GM23248 (cell line): ENCODE measurements at regions not wholly inside any gene's neighbourhood (a gene's known extent, or its start where the extent isn't known, plus 50 kb on each side); places are given as distances from the start of the nearest gene placed in this dataset.

Experiments used
- DNase-seq: peaks from one replicate; pipeline ENCODE4 v3.0.0-alpha.2; 2015
- H2AFZ ChIP-seq: fragments of 200-600 bp; sonication (generic); 2 replicates; pipeline ENCODE4 v1.6.1; 2016; ENCODE audit warnings: antibody characterized with exemption
- H3F3A ChIP-seq: fragments of 200-600 bp; sonication (generic); 2 replicates; pipeline ENCODE4 v1.6.1; 2016; ENCODE audit warnings: mild to moderate bottlenecking, antibody characterized with exemption, mixed run types; ENCODE audit not compliant: insufficient read depth
- H3K27ac ChIP-seq: fragments of 200-600 bp; sonication (generic); 2 replicates; pipeline ENCODE4 v1.5.1; 2016; ENCODE audit warnings: mild to moderate bottlenecking
- H3K27me3 ChIP-seq: fragments of 200-600 bp; sonication (generic); replicated peaks from 2 replicates; pipeline ENCODE4 v1.6.1; 2016; ENCODE audit warnings: mild to moderate bottlenecking; ENCODE audit not compliant: insufficient read depth
- H3K36me3 ChIP-seq: fragments of 200-600 bp; sonication (generic); 2 replicates; pipeline ENCODE4 v1.6.1; 2016; ENCODE audit warnings: low read depth, mild to moderate bottlenecking
- H3K4me1 ChIP-seq: fragments of 200-600 bp; sonication (generic); 2 replicates; pipeline ENCODE4 v1.6.1; 2016; ENCODE audit warnings: mild to moderate bottlenecking; ENCODE audit not compliant: insufficient read depth
- H3K4me2 ChIP-seq: fragments of 200-600 bp; sonication (generic); one replicate; pipeline ENCODE4 v1.6.1; 2016; ENCODE audit warnings: mild to moderate bottlenecking; ENCODE audit not compliant: unreplicated experiment
- H3K4me3 ChIP-seq: fragments of 200-600 bp; sonication (generic); 2 replicates; pipeline ENCODE4 v1.5.1; 2016; ENCODE audit warnings: mild to moderate bottlenecking
- H3K79me2 ChIP-seq: fragments of 200-600 bp; sonication (generic); 2 replicates; pipeline ENCODE4 v1.6.1; 2016; ENCODE audit warnings: mild to moderate bottlenecking; ENCODE audit not compliant: insufficient read depth
- H3K9ac ChIP-seq: fragments of 200-600 bp; sonication (generic); 2 replicates; pipeline ENCODE4 v1.6.1; 2016; ENCODE audit warnings: mild to moderate bottlenecking
- H3K9me2 ChIP-seq: fragments of 200-600 bp; sonication (generic); 2 replicates; pipeline ENCODE4 v1.6.1; 2016; ENCODE audit warnings: mixed run types, mild to moderate bottlenecking, moderate library complexity; ENCODE audit not compliant: insufficient read depth
- H3K9me3 ChIP-seq: fragments of 200-600 bp; sonication (generic); one replicate; pipeline ENCODE4 v1.6.1; 2017; ENCODE audit warnings: low read depth
- H4K20me1 ChIP-seq: fragments of 200-600 bp; sonication (generic); 2 replicates; pipeline ENCODE4 v1.6.0; 2016; ENCODE audit not compliant: insufficient read depth
- EZH2 ChIP-seq: fragments of 200-600 bp; sonication (generic); IDR thresholded peaks from 2 replicates; pipeline ENCODE4 v1.6.1; 2018; ENCODE audit warnings: antibody characterized with exemption, mild to moderate bottlenecking; ENCODE audit not compliant: insufficient read depth, poor library complexity, severe bottlenecking
- EZH2phosphoT487 ChIP-seq: fragments of 200-600 bp; sonication (generic); IDR thresholded peaks from 2 replicates; pipeline ENCODE4 v1.6.1; 2018; ENCODE audit warnings: antibody characterized with exemption, moderate library complexity, mild to moderate bottlenecking, low read depth; ENCODE audit not compliant: insufficient read depth
- WGBS, 2 experiments: methylation state at CpG; one replicate each; pipeline ENCODE4 v1.1.6; 2015 to 2017; ENCODE audit warnings: low lambda C conversion rate in 2 of 2, low coverage in 1 of 2; ENCODE audit errors: missing lambda C conversion rate in 2 of 2; 5-methylcytosine and 5-hydroxymethylcytosine counted together
- in situ Hi-C: fragments of 300-500 bp; cut with MboI; formaldehyde crosslinking; loops from 2 replicates; pipeline ENCODE4 v1.15.0; 2020

- DNase-seq = no peak
- no peak overlapping the region for H3K4me2 ChIP-seq
Measured at GRCh38 chr4:112888622-112889021, 160.8 kb upstream of the ANK2 start.

DNA sequence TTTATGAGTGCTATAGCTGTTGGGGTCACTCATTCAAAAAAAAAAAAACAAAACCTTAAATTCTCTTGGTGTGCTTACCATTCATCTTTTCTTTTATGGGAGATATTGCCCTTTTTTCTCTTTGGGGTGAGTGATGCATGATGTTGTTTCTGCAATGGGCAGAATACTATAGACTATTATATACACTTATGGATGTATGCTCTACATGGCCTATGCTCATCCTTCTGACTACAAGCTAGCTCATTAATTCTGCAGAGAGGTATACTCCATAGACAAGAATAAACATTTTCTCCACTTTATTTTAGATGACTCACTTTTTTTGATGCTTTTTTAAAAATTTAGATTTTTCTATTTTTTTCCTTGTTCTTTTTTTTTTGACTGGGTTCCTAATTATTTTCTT is 160.3 kb upstream of the ANK2 start:
- Histone ChIP-seq H3K9ac (peak overlapping the region; percentile 45), H3K27me3 (no peaks in the 10 kb centered on the region), H3K4me2 (peak overlapping the region; percentile 94), H3K4me3 (peak overlapping the region; percentile 65), H4K20me1 (no peaks in the 10 kb centered on the region), H3K79me2 (no peaks in the 10 kb centered on the region), H3K9me3 (no peaks in the 10 kb centered on the region), H3K9me2 (no peaks in the 10 kb centered on the region), H3F3A (peaks cover 18% of the 10 kb centered on the region), H3K36me3 (no peaks in the 10 kb centered on the region), H2AFZ (no peak overlapping the region), H3K4me1 (peaks cover 15% of the 10 kb centered on the region), H3K27ac (peak overlapping the region; percentile 43)
- TF ChIP-seq EZH2 = no peak
- TF ChIP-seq EZH2phosphoT487 = no peak
- peak; percentile 6 for DNase-seq
- in situ Hi-C loops = no loop called here

More at GRCh38 chr4:112888622-112889021, 160.8 kb upstream of the ANK2 start:
- H3K27ac ChIP-seq = no peak overlapping the region
- no peaks in the 10 kb centered on the region for H4K20me1 ChIP-seq
- 44 to 57% methylated on average over 2 of the region's 2 CpGs for WGBS, 2 experiments
- no peaks in the 10 kb centered on the region for H3K79me2 ChIP-seq
- no peak overlapping the region for H2AFZ ChIP-seq
- H3K36me3 ChIP-seq = no peaks in the 10 kb centered on the region
- H3F3A ChIP-seq = peaks cover 18% of the 10 kb centered on the region
- no peak for TF ChIP-seq EZH2phosphoT487
- no peak for TF ChIP-seq EZH2
- H3K9ac ChIP-seq = no peak overlapping the region
- no peak overlapping the region for H3K4me3 ChIP-seq
- no peaks in the 10 kb centered on the region for H3K9me2 ChIP-seq
- H3K4me1 ChIP-seq = peaks cover 15% of the 10 kb centered on the region
- in situ Hi-C loops = no loop called here
- H3K9me3 ChIP-seq = no peaks in the 10 kb centered on the region
- H3K27me3 ChIP-seq = no peaks in the 10 kb centered on the region

GRCh38 chr4:112889619-112890527 is 159.6 kb upstream of the ANK2 start:
- DNase-seq = peak; percentile 82
- Histone ChIP-seq H3K4me3 (peak overlapping the region; percentile 65), H2AFZ (peak overlapping the region; percentile 77), H3K9me2 (no peaks in the 10 kb centered on the region), H3K27me3 (no peaks in the 10 kb centered on the region), H3K79me2 (no peaks in the 10 kb centered on the region), H3K36me3 (no peaks in the 10 kb centered on the region), H3K9ac (peak overlapping the region; percentile 45), H3K4me1 (peaks cover 15% of the 10 kb centered on the region), H3K4me2 (peak overlapping the region; percentile 94), H3K9me3 (no peaks in the 10 kb centered on the region), H4K20me1 (no peaks in the 10 kb centered on the region), H3K27ac (peak overlapping the region; percentile 43), H3F3A (peaks cover 18% of the 10 kb centered on the region)
- TF ChIP-seq EZH2phosphoT487 (no peak), EZH2 (no peak)
- WGBS, 2 experiments = 2 to 4% methylated on average over 5 of the region's 5 CpGs
- in situ Hi-C loops = no loop called here

DNA sequence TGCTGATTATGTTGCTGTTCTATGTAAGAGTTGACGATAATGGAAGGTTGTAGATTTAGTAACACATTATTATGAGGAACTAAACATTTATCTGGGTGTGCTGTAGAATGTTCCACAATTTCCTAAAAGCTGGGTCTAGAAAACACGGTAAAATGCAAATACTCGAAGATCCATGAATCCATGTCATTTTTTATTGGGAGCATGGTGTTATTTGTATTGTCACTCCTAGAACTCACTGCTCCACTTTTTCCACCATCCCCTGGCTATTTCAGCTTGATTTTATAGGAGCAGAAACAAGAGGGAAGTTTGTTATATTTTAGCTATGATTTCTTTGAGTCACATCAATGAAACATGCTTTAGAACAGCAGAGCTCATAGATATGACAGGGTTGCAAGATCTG is 155.0 kb upstream of the ANK2 start:
- no peaks in the 10 kb centered on the region for H3K36me3 ChIP-seq
- DNase-seq = no peak
- in situ Hi-C loops = no loop called here
- H3K9ac ChIP-seq = no peak overlapping the region
- WGBS, 2 experiments = 96 to 97% methylated on average over 3 of the region's 3 CpGs
- H3K9me3 ChIP-seq = no peaks in the 10 kb centered on the region
- TF ChIP-seq EZH2phosphoT487 (no peak), EZH2 (no peak)
- H3K27ac ChIP-seq = no peak overlapping the region
- no peaks in the 10 kb centered on the region for H3K79me2 ChIP-seq
- H3F3A ChIP-seq = peaks cover 35% of the 10 kb centered on the region
- no peak overlapping the region for H3K4me2 ChIP-seq
- H4K20me1 ChIP-seq = no peaks in the 10 kb centered on the region
- no peaks in the 10 kb centered on the region for H3K9me2 ChIP-seq
- no peak overlapping the region for H2AFZ ChIP-seq
- no peaks in the 10 kb centered on the region for H3K27me3 ChIP-seq
- H3K4me1 ChIP-seq = peaks cover 19% of the 10 kb centered on the region
- no peak overlapping the region for H3K4me3 ChIP-seq
